Ovary (tissue), 3 donors: ENCODE measurements at regions not wholly inside any gene's neighbourhood (a gene's known extent, or its start where the extent isn't known, plus 50 kb on each side); places are given as distances from the start of the nearest gene placed in this dataset.

ENCODE experiments used
- CTCF ChIP-seq, 3 donors: fragments of 450-650 bp in 2 of 3; fragments of 200-600 bp in 1 of 3; IDR thresholded peaks; one replicate each; pipeline versions ENCODE4 v1.5.1 to v1.8.0; 2016 to 2022; ENCODE audit warnings: antibody characterized with exemption in 3 of 3, mild to moderate bottlenecking in 1 of 3
- POLR2A ChIP-seq: fragments of 450-650 bp; IDR thresholded peaks from one replicate; pipeline ENCODE4 v1.6.1; 2017; ENCODE audit warnings: antibody characterized with exemption, mild to moderate bottlenecking, moderate library complexity
- donor health status: DM: no; HTN: no; CAD: no.

DNA sequence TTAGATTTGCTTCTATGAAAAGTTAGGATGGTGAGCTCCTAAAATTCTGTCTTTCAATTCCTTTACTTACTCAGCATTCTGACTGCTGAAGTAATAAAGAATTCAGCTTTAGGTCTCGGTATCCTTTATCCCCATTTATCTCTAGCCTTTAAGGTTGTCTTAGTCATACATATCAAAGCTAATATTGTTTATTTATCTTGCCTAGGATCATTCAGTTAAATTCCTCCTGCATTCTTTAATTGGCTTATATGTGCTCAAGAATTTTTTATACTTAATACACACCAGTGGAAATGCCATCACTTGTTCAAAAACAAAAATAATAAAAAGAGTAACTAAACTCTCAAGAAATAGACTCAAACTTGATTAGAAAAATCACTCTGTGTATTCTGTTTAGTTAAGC is 507.0 kb downstream of the ZPLD1 start:
- TF ChIP-seq CTCF (IDR thresholded peaks at IDR 0.05) (no peak), POLR2A (no peak)
